Nephron (organoid): ENCODE measurements at regions not wholly inside any gene's neighbourhood (a gene's known extent, or its start where the extent isn't known, plus 50 kb on each side); places are given as distances from the start of the nearest gene placed in this dataset.

Experiments used
- H3K27ac Mint-ChIP-seq, 3 experiments: 2 replicates each; pipeline ENCODE4 v1.8.0; 2020; ENCODE audit warnings: mixed read lengths in 3 of 3, mild to moderate bottlenecking in 2 of 3, moderate library complexity in 1 of 3
- H3K27me3 Mint-ChIP-seq: 2 replicates; pipeline ENCODE4 v1.8.0; 2021; ENCODE audit warnings: low read depth, mild to moderate bottlenecking, moderate library complexity, mixed read lengths
- H3K36me3 Mint-ChIP-seq: 2 replicates; pipeline ENCODE4 v1.8.0; 2020; ENCODE audit warnings: low read depth, mixed read lengths
- H3K4me1 Mint-ChIP-seq: 2 replicates; pipeline ENCODE4 v1.8.0; 2020; ENCODE audit warnings: mixed read lengths
- H3K4me3 Mint-ChIP-seq, 3 experiments: 2 replicates each; pipeline ENCODE4 v1.8.0; 2020; ENCODE audit warnings: mild to moderate bottlenecking in 3 of 3, mixed read lengths in 3 of 3, moderate library complexity in 2 of 3
- H3K9me3 Mint-ChIP-seq: 2 replicates; pipeline ENCODE4 v1.8.0; 2020; ENCODE audit warnings: mixed read lengths
- CTCF ChIP-seq, 3 experiments: fragments of 200-600 bp; sonication (generic); IDR thresholded peaks; one replicate each; pipeline ENCODE4 v1.5.0; 2021; ENCODE audit warnings: antibody characterized with exemption in 3 of 3; ENCODE audit not compliant: unreplicated experiment in 3 of 3

GRCh38 chr15:79381593-79381992 lies 50.5 kb upstream of the MINAR1 start:
- no peak overlapping the region for H3K4me3 Mint-ChIP-seq
- H3K27ac Mint-ChIP-seq, result no peak overlapping the region
- H3K27me3 Mint-ChIP-seq, result peaks cover 6% of the 10 kb centered on the region
- H3K4me1 Mint-ChIP-seq, result peaks cover 10% of the 10 kb centered on the region
- no peaks in the 10 kb centered on the region for H3K36me3 Mint-ChIP-seq
- TF ChIP-seq CTCF (IDR thresholded peaks at IDR 0.05; ENCODE audit: unreplicated experiment in 3 of 3), result no peak
- H3K9me3 Mint-ChIP-seq, result peaks cover 3% of the 10 kb centered on the region
